Right kidney (tissue), 1 donor: ENCODE measurements at regions not wholly inside any gene's neighbourhood (a gene's known extent, or its start where the extent isn't known, plus 50 kb on each side); places are given as distances from the start of the nearest gene placed in this dataset.
A peak's percentile ranks its signal among the peaks of the same experiment; 100 is the strongest.
"Not testable (repeated sequence)": the region's sequence is repeated elsewhere in the genome, so short reads cannot be mapped to it uniquely, and the experiment has no call there.

Experiments
- DNase-seq: peaks from one replicate; pipeline ENCODE4 v3.0.0-alpha.2; 2016

DNA sequence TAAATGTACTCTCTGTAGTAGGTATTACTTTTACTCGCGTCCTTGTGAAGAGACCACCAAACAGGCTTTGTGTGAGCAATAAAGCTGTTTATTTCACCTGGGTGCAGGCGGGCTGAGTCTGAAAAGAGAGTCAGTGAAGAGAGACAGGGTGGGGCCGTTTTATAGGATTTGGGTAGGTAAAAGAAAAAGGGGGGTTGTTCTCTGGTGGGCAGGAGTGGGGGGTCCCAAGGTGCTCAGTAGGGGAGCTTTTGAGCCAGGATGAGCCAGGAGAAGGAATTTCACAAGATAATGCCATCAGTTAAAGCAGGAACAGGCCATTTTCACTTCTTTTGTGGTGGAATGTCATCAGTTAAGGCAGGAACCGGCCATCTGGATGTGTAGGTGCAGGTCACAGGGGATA lies 918.7 kb upstream of the CRIM1 start:
- DNase-seq = not testable (repeated sequence)

GRCh38 chr2:35428548-35428947 lies 927.0 kb upstream of the CRIM1 start:
- no peak for DNase-seq

DNA sequence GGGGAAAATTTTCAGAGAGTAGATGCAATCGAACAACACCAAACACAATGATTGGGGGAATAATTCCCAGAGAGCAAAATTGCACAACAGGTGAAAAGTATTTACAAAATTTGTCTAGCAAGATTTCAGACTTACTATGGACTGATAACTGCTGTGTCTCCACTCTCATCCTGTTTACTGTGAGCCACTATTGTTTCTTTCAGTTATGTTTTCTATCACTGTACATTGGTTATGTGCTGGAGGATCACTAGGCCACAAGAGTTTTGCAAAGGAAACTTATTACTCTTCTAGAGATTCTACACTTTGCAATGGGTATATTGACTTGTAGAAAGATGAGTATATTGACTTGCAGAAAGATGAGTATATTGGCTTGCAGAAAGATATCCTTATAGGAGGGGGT lies 934.1 kb upstream of the CRIM1 start:
- DNase-seq = no peak

DNA sequence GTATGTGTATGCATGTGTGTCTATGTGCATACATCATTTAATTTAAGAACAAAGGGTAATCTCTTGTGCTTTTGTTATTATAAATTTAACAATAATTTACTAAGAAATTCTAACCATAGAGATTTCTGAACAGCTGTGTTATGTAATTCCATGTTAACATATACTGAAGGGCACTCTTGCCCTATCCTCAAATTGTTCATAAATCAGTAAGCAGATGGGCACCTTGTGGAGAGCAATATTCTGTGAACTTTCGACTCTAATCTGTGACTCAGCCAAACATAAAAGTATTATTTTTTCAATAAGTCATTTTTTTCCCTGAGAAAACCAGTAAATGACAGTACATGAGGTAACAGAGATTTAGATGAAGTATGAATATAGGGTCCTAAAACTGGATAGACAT lies 938.3 kb upstream of the CRIM1 start:
- DNase-seq = no peak

DNA sequence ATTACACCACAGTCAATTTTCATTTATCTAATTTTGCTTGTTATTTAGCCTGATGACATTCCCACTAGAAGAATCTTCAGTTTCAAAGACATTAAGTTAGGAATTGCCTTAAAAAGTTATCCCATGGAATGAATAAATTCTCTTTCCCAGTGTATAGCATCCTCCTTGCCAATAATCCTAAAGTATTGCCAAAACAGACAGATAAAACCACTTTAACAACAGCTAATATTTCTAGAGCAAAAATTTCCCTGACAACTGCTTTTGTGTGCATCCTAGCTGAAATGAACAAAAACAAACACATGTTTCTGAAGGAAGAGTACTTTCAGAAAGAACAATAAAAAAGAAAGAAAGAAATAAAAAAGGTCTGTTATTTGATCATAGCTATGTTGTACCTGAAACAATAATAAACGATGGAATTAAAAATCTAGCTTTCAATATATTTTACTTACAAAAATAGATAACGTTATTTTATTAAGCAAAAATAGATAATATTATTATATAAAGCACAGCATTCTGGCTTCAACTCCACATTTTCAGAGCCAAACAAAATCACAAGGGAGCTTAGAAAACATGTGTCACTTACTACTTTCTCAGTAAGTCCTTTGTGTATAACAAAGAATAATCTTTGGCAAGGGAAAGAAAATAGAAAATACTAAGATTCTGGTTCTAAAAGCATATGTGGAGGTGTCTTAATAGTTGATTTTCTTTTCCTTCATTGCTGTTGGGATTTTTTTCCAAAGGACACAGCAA lies 939.0 kb upstream of the CRIM1 start:
- DNase-seq = no peak

- DNase-seq = no peak
Observed at GRCh38 chr2:35415942-35416341, 939.6 kb upstream of the CRIM1 start.

DNA sequence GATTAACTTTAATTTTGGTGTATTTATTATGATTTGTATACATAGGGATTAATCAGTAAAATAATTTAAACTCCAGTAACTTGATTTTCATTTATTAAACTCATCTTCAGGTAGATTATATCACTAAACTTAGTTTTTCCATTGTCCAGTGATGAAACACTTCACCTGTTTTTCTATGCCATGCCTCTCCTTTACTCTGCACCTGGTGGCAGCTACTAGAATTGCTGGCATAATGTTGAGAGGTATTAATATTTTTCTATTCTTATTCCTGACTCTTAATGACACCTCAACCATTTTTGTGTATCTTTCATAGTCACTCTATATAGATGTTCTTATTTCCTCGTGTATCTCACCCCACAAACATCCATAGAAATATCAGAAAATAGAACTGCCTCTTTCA lies 940.3 kb upstream of the CRIM1 start:
- no peak for DNase-seq

GRCh38 chr2:35410431-35411061 lies 945.0 kb upstream of the CRIM1 start:
- DNase-seq = peak; percentile 8

GRCh38 chr2:35409762-35410161 lies 945.8 kb upstream of the CRIM1 start:
- DNase-seq = no peak

- no peak for DNase-seq
Observed at GRCh38 chr2:35408320-35408719, 947.3 kb upstream of the CRIM1 start.

- no peak for DNase-seq
Observed at GRCh38 chr2:35391736-35392442, 963.7 kb upstream of the CRIM1 start.

- no peak for DNase-seq
Observed at GRCh38 chr2:35378791-35379190, 976.8 kb upstream of the CRIM1 start.

- no peak for DNase-seq
Observed at GRCh38 chr2:35374845-35375244, 980.7 kb upstream of the CRIM1 start.

DNA sequence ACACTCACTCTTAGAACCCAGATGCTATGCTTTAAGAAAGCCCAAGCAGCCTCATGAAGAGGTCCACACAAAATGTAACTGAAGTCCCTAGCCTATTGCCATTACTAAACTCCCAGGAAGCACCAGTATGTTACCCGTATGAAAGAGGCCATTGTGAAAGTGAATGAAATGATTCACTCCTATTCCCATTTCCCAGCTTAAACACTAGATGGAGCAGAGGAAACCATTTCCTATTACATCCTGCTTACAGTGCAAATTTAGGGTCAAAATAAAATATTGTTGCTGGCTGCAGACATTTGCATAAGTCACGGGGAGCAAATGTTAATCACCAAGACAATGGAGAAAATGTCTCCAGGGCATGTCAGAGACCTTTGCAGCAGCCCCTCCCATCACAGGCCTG lies 989.7 kb upstream of the CRIM1 start:
- DNase-seq = no peak

DNA sequence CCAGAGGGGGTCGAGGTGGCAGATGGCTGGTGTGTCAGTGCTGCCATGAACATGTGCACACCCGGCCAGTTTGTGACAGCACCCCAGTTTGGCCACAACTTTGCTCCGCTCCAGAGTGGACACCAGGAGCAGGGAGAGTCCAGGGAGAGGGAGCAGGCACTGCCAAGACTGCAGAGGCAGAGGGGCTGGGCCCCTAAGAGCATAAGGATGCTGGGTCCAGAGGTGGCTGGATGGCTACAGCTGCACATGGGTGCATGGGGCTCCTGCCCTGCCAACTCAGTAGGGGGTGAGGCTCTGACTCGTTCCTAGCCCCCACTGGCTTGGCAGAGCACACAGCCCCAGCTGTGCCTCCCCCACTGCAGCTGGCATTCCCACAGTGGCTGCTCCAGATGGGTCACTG lies 999.2 kb upstream of the CRIM1 start:
- DNase-seq = no peak

- no peak for DNase-seq
Observed at GRCh38 chr2:35355056-35355455, 1000.5 kb upstream of the CRIM1 start.

DNA sequence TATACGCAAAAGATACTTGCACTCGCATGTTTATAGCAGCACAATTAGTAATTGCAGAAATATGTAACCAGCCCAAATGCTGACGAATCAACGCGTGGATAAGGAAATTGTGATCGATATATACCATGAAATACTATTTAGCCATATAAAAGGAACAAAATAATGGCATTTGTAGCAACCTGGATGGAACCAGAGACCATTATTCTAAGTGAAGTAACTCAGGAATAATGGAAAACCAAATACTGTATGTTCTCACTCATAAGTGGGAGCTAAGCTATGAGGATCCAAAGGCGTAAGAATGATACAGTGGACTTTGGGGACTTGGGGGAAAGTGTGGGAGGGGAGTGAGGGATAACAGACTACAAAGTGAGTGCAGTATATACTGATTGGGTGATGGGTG lies 1008.0 kb upstream of the CRIM1 start:
- DNase-seq = no peak

- no peak for DNase-seq
Observed at GRCh38 chr2:35343135-35343534, 1012.4 kb upstream of the CRIM1 start.

GRCh38 chr2:35339211-35339610 lies 1016.4 kb upstream of the CRIM1 start:
- no peak for DNase-seq

- DNase-seq = no peak
Observed at GRCh38 chr2:35337922-35338321, 1017.7 kb upstream of the CRIM1 start.

DNA sequence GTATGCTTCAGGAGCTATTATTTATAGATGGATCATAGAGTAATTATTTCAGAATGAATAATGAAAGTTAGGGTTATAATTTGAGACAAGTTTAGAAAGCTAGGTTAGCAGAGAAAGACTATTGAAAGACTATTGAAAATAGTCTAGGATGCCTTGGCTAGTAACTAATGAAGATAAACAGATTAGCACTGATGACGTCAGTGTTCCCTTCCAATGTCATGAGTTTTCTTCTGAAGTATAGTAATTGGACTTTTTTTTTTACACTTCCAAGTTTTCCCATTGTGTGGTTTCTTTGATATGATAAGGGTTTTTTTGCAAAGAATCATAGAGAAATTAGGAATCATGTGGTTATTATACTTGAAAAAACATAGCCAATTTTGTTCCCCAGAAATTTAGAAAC lies 1041.5 kb upstream of the CRIM1 start:
- no peak for DNase-seq

DNA sequence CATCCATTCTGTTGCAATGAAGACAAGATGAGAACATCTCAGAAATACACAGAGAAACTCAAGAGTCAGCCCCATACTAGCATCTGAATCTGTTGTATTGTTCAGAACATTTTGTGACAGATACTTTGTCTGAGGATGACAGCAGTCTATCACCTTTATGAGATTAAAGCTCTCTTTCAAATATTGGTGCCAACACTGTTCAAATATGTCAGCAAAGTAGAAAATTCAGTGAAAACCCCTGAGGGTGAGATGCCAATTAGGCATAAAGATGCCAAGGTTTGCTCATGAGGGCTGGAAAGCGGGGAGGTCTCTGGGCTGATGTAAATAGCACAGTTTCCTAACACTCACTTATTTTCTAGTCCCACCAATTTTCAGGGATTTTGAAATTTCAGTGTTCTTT lies 1054.2 kb upstream of the CRIM1 start:
- DNase-seq = no peak

DNA sequence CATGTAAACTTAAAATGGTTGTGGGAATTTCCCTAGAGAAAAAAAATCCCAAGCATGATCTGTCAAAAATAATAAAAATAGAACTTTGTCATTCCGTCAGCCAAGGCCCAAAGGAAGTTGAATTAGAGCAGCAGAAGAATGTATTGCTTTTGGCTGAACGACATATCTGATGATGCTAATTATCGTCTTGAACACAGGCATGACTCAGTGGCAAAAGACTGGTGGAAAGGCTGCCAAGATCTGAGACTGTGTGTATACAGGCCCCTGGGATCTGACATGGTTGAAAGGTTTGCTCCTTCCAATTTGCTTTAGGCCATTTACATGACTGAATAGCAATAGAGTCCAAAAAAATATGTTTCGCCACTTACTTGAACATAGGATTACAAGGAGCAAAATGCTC lies 1057.1 kb upstream of the CRIM1 start:
- DNase-seq = no peak

- DNase-seq = no peak
Observed at GRCh38 chr2:35297403-35297802, 1058.2 kb upstream of the CRIM1 start.
